ENCODE measurements at regions not wholly inside any gene's neighbourhood (a gene's known extent, or its start where the extent isn't known, plus 50 kb on each side); places are given as distances from the start of the nearest gene placed in this dataset.

DNA sequence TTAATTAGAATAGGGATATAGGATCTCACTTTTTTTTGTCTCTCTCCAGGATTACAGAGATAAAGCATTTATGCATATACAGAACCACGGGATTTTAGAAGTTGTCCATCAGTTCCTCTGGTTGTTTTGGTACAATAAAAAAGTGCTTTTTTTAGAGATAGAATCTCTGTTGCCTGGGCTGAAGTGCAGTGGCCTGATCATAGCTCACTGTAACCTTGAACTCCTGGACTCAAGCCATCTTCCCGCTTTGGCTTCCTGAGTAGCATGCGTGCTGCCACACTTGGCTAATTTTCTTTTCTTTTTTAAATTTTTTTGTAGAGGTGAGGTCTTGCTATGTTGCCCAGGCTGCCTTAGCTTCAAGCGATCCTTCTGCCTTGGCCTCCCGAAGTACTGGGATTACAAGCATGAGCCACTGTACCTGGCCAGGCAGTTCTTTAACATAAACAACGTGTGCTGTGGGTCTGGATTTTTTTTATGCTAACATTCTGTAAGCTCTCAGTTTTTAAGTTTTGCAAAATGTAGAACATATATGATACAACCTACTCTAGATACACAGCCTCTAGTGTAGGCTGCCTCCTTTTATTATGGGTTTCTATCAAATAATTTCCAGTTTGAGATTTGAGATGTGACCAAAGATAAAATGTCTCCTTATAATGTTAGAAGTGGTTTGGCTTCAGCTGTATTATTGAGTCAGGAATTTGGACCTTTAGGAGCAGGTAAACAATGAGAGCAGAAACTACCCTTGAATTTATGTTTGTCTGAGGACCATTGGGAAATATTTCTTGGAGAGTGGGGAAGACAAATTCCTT lies 57.4 kb upstream of the ULK4 start:
- Histone ChIP-seq H3K27ac (no peak overlapping the region), H3K4me2 (no peak overlapping the region), H3K9me3 (ENCODE audit: low read depth) (no peaks in the 10 kb centered on the region), H4K20me1 (ENCODE audit: insufficient read depth, poor library complexity, severe bottlenecking) (no peaks in the 10 kb centered on the region), H3K79me2 (peaks cover 96% of the 10 kb centered on the region), H2AFZ (no peak overlapping the region), H3K36me3 (replicated peaks; ENCODE audit: insufficient read depth, low read depth) (no peaks in the 10 kb centered on the region), H3K9me2 (replicated peaks; ENCODE audit: insufficient read depth) (no peaks in the 10 kb centered on the region), H3K27me3 (no peaks in the 10 kb centered on the region), H3K4me1 (ENCODE audit: insufficient read depth) (peaks cover 17% of the 10 kb centered on the region), H3K4me3 (no peak overlapping the region)
- no peak for DNase-seq (ENCODE audit: low spot score)
- 86% methylated on average over 6 of the region's 6 CpGs for WGBS (ENCODE audit: low lambda C conversion rate, missing lambda C conversion rate)
- no peak for TF ChIP-seq EZH2phosphoT487 (IDR thresholded peaks at IDR 0.05; ENCODE audit: low read depth, severe bottlenecking, unreplicated experiment)
- TF ChIP-seq EZH2 (IDR thresholded peaks at IDR 0.05; ENCODE audit: borderline replicate concordance) = no peak
- TF ChIP-seq, protein P1, sequence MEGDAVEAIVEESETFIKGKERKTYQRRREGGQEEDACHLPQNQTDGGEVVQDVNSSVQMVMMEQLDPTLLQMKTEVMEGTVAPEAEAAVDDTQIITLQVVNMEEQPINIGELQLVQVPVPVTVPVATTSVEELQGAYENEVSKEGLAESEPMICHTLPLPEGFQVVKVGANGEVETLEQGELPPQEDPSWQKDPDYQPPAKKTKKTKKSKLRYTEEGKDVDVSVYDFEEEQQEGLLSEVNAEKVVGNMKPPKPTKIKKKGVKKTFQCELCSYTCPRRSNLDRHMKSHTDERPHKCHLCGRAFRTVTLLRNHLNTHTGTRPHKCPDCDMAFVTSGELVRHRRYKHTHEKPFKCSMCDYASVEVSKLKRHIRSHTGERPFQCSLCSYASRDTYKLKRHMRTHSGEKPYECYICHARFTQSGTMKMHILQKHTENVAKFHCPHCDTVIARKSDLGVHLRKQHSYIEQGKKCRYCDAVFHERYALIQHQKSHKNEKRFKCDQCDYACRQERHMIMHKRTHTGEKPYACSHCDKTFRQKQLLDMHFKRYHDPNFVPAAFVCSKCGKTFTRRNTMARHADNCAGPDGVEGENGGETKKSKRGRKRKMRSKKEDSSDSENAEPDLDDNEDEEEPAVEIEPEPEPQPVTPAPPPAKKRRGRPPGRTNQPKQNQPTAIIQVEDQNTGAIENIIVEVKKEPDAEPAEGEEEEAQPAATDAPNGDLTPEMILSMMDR (IDR thresholded peaks at IDR 0.05; ENCODE audit: poor library complexity) = no peak

GRCh38 chr3:42014921-42015533 lies 53.1 kb upstream of the ULK4 start:
- Histone ChIP-seq H3K4me1 (ENCODE audit: insufficient read depth) (peaks cover 10% of the 10 kb centered on the region), H3K9me2 (replicated peaks; ENCODE audit: insufficient read depth) (no peaks in the 10 kb centered on the region), H3K27me3 (no peaks in the 10 kb centered on the region), H4K20me1 (ENCODE audit: insufficient read depth, poor library complexity, severe bottlenecking) (no peaks in the 10 kb centered on the region), H3K79me2 (peaks cover 58% of the 10 kb centered on the region), H3K27ac (no peak overlapping the region), H2AFZ (no peak overlapping the region), H3K4me2 (peak overlapping the region; percentile 97), H3K36me3 (replicated peaks; ENCODE audit: insufficient read depth, low read depth) (no peaks in the 10 kb centered on the region), H3K9me3 (ENCODE audit: low read depth) (no peaks in the 10 kb centered on the region), H3K4me3 (peak overlapping the region; percentile 99)
- TF ChIP-seq EZH2 (IDR thresholded peaks at IDR 0.05; ENCODE audit: borderline replicate concordance) (no peak), EZH2phosphoT487 (IDR thresholded peaks at IDR 0.05; ENCODE audit: low read depth, severe bottlenecking, unreplicated experiment) (no peak)
- TF ChIP-seq, protein P1 (IDR thresholded peaks at IDR 0.05; ENCODE audit: poor library complexity) = no peak
- no peak for DNase-seq (ENCODE audit: low spot score)
- 34% methylated on average over 11 of the region's 11 CpGs for WGBS (ENCODE audit: low lambda C conversion rate, missing lambda C conversion rate)

- H3K4me1 ChIP-seq (ENCODE audit: insufficient read depth) = peaks cover 10% of the 10 kb centered on the region
- H3K4me2 ChIP-seq = peak overlapping the region; percentile 97
- H3K36me3 ChIP-seq (replicated peaks; ENCODE audit: insufficient read depth, low read depth) = no peaks in the 10 kb centered on the region
- TF ChIP-seq EZH2phosphoT487 (IDR thresholded peaks at IDR 0.05; ENCODE audit: low read depth, severe bottlenecking, unreplicated experiment) (no peak), EZH2 (IDR thresholded peaks at IDR 0.05; ENCODE audit: borderline replicate concordance) (no peak)
- TF ChIP-seq, protein P1 (IDR thresholded peaks at IDR 0.05; ENCODE audit: poor library complexity) = no peak
- 14% methylated on average over 12 of the region's 12 CpGs for WGBS (ENCODE audit: low lambda C conversion rate, missing lambda C conversion rate)
- H3K9me2 ChIP-seq (replicated peaks; ENCODE audit: insufficient read depth) = no peaks in the 10 kb centered on the region
- peaks cover 53% of the 10 kb centered on the region for H3K79me2 ChIP-seq
- H4K20me1 ChIP-seq (ENCODE audit: insufficient read depth, poor library complexity, severe bottlenecking) = no peaks in the 10 kb centered on the region
- no peaks in the 10 kb centered on the region for H3K9me3 ChIP-seq (ENCODE audit: low read depth)
- peak overlapping the region; percentile 99 for H3K4me3 ChIP-seq
- peak overlapping the region; percentile 14 for H3K27ac ChIP-seq
- no peak for DNase-seq (ENCODE audit: low spot score)
- peak overlapping the region; percentile 53 for H2AFZ ChIP-seq
- H3K27me3 ChIP-seq = no peaks in the 10 kb centered on the region
These were observed 52.6 kb upstream of the ULK4 start for GRCh38 chr3:42014458-42014920.

Measured in hepatocyte (in vitro differentiated cells).